Stimulated activated CD8-positive, alpha-beta memory T cell treated with anti-CD3 and anti-CD28 coated beads, Interleukin-12 subunit alpha, Interleukin-12 subunit beta, amount 100 ng/mL, for 24 hours (primary cell): ENCODE measurements at regions not wholly inside any gene's neighbourhood (a gene's known extent, or its start where the extent isn't known, plus 50 kb on each side); places are given as distances from the start of the nearest gene placed in this dataset.

Experiments used
- DNase-seq: peaks from one replicate; pipeline ENCODE4 v3.0.0-alpha.2; 2020; ENCODE audit errors: extremely low read depth

GRCh38 chr15:77713281-77713680 is 80.6 kb upstream of the LINGO1 start:
- no peak for DNase-seq

GRCh38 chr15:77712438-77712837 is 79.7 kb upstream of the LINGO1 start:
- no peak for DNase-seq

GRCh38 chr15:77710637-77711036 is 77.9 kb upstream of the LINGO1 start:
- no peak for DNase-seq

- DNase-seq: no peak
Measured at GRCh38 chr15:77710206-77710605, 77.5 kb upstream of the LINGO1 start.

- DNase-seq: no peak
Measured at GRCh38 chr15:77709135-77709886, 76.6 kb upstream of the LINGO1 start.

GRCh38 chr15:77706482-77707244 is 74.0 kb upstream of the LINGO1 start:
- no peak for DNase-seq

- no peak for DNase-seq
Measured at GRCh38 chr15:77702211-77702957, 69.7 kb upstream of the LINGO1 start.

- DNase-seq: no peak
Measured at GRCh38 chr15:77698481-77698880, 65.8 kb upstream of the LINGO1 start.

GRCh38 chr15:77697893-77698292 is 65.2 kb upstream of the LINGO1 start:
- DNase-seq: no peak

- no peak for DNase-seq
Measured at GRCh38 chr15:77696871-77697270, 64.2 kb upstream of the LINGO1 start.

- DNase-seq: no peak
Measured at GRCh38 chr15:77695961-77696582, 63.4 kb upstream of the LINGO1 start.

GRCh38 chr15:77695548-77695947 is 62.8 kb upstream of the LINGO1 start:
- DNase-seq: no peak

- no peak for DNase-seq
Measured at GRCh38 chr15:77693576-77693975, 60.9 kb upstream of the LINGO1 start.

- no peak for DNase-seq
Measured at GRCh38 chr15:77692614-77693013, 59.9 kb upstream of the LINGO1 start.

GRCh38 chr15:77691607-77692006 is 58.9 kb upstream of the LINGO1 start:
- no peak for DNase-seq

- no peak for DNase-seq
Measured at GRCh38 chr15:77689821-77690220, 57.1 kb upstream of the LINGO1 start.

GRCh38 chr15:77688693-77689092 is 56.0 kb upstream of the LINGO1 start:
- no peak for DNase-seq

GRCh38 chr15:77688266-77688665 is 55.6 kb upstream of the LINGO1 start:
- DNase-seq: no peak

GRCh38 chr15:77685082-77685815 is 52.5 kb upstream of the LINGO1 start:
- DNase-seq: no peak

- DNase-seq: no peak
Measured at GRCh38 chr15:77684341-77685081, 51.8 kb upstream of the LINGO1 start.

- no peak for DNase-seq
Measured at GRCh38 chr15:77682564-77682963, 49.9 kb upstream of the LINGO1 start.
